Neural cell (in vitro differentiated cells): ENCODE measurements at regions not wholly inside any gene's neighbourhood (a gene's known extent, or its start where the extent isn't known, plus 50 kb on each side); places are given as distances from the start of the nearest gene placed in this dataset.

ENCODE experiments used
- H2AFZ ChIP-seq: fragments of 200-600, 300-800 bp; sonication (generic), shearing (Covaris generic); 2 replicates; pipeline ENCODE4 v1.6.0; 2014; ENCODE audit warnings: low read depth, mild to moderate bottlenecking, antibody characterized with exemption, low read length, moderate library complexity
- H3F3A ChIP-seq: fragments of 200-600 bp; shearing (Covaris generic); 2 replicates; pipeline ENCODE4 v1.6.1; 2016; ENCODE audit warnings: mild to moderate bottlenecking, moderate library complexity, mixed read lengths, antibody characterized with exemption, low read length; ENCODE audit not compliant: insufficient read depth, poor library complexity, severe bottlenecking
- H3K27ac ChIP-seq: fragments of 200-600, 300-800 bp; sonication (generic), shearing (Covaris generic); 2 replicates; pipeline ENCODE4 v1.5.1; 2014; ENCODE audit warnings: mild to moderate bottlenecking, low read length, moderate library complexity
- H3K27me3 ChIP-seq: fragments of 300-800, 200-600 bp; sonication (generic), shearing (Covaris generic); 2 replicates; pipeline ENCODE4 v1.6.0; 2014; ENCODE audit warnings: mild to moderate bottlenecking, low read depth, low read length, moderate library complexity; ENCODE audit not compliant: insufficient read depth
- H3K36me3 ChIP-seq: fragments of 300-800, 200-600 bp; sonication (generic), shearing (Covaris generic); 2 replicates; pipeline ENCODE4 v1.5.1; 2014; ENCODE audit warnings: mild to moderate bottlenecking, antibody characterized with exemption, low read length, moderate library complexity; ENCODE audit not compliant: insufficient read depth
- H3K4me2 ChIP-seq: fragments of 300-800, 200-600 bp; sonication (generic), shearing (Covaris generic); 2 replicates; pipeline ENCODE4 v1.6.0; 2014; ENCODE audit warnings: mild to moderate bottlenecking, low read length
- H3K4me3 ChIP-seq: fragments of 300-800, 200-600 bp; sonication (generic), shearing (Covaris generic); 2 replicates; pipeline ENCODE4 v1.5.1; 2014; ENCODE audit warnings: mild to moderate bottlenecking, low read length, moderate library complexity
- H3K79me2 ChIP-seq: fragments of 200-600 bp; shearing (Covaris generic); replicated peaks from 2 replicates; pipeline ENCODE4 v1.6.0; 2014; ENCODE audit warnings: mild to moderate bottlenecking, low read length, moderate library complexity; ENCODE audit not compliant: insufficient read depth
- H3K9ac ChIP-seq: fragments of 300-800, 200-600 bp; sonication (generic), shearing (Covaris generic); 2 replicates; pipeline ENCODE4 v1.6.1; 2016; ENCODE audit warnings: mild to moderate bottlenecking, low read length, mixed read lengths
- H3K9me2 ChIP-seq: fragments of 200-600 bp; shearing (Covaris generic); 2 replicates; pipeline ENCODE4 v1.6.1; 2016; ENCODE audit warnings: mild to moderate bottlenecking, low read length, mixed read lengths; ENCODE audit not compliant: insufficient read depth
- H3K9me3 ChIP-seq: fragments of 200-600, 300-800 bp; sonication (generic), shearing (Covaris generic); 2 replicates; pipeline ENCODE4 v1.6.1; 2016; ENCODE audit warnings: mild to moderate bottlenecking, mixed run types, low read length, moderate library complexity, mixed read lengths
- H4K20me1 ChIP-seq: fragments of 200-600 bp; shearing (Covaris generic); 2 replicates; pipeline ENCODE4 v1.6.1; 2016; ENCODE audit warnings: mild to moderate bottlenecking, mixed run types; ENCODE audit not compliant: insufficient read depth
- EP300 ChIP-seq: fragments of 450-650 bp; conservative IDR thresholded peaks from 2 replicates; pipeline ENCODE4 v1.6.1; 2014; ENCODE audit warnings: antibody characterized with exemption, mild to moderate bottlenecking, moderate library complexity; ENCODE audit not compliant: poor library complexity, severe bottlenecking
- EZH2 ChIP-seq: fragments of 200-600, 300-800 bp; shearing (Covaris generic), sonication (generic); IDR thresholded peaks from 2 replicates; pipeline ENCODE4 v1.6.1; 2014; ENCODE audit warnings: antibody characterized with exemption, low read length, borderline replicate concordance, mild to moderate bottlenecking; ENCODE audit not compliant: insufficient read depth, poor library complexity, severe bottlenecking
- MXI1 ChIP-seq: fragments of 450-650 bp; conservative IDR thresholded peaks from 2 replicates; pipeline ENCODE4 v1.6.1; 2014; ENCODE audit warnings: antibody characterized with exemption, mild to moderate bottlenecking; ENCODE audit not compliant: poor library complexity, severe bottlenecking
- POLR2AphosphoS5 ChIP-seq: IDR thresholded peaks from 2 replicates; pipeline ENCODE4 v1.6.1; 2012
- RAD21 ChIP-seq: fragments of 450-650 bp; conservative IDR thresholded peaks from 2 replicates; pipeline ENCODE4 v1.6.1; 2014; ENCODE audit warnings: antibody characterized with exemption, mild to moderate bottlenecking, moderate library complexity
- SMC3 ChIP-seq: fragments of 450-650 bp; conservative IDR thresholded peaks from 2 replicates; pipeline ENCODE4 v1.6.1; 2014; ENCODE audit warnings: antibody characterized with exemption, mild to moderate bottlenecking, moderate library complexity; ENCODE audit not compliant: poor library complexity
- TAF1 ChIP-seq: IDR thresholded peaks from 2 replicates; pipeline ENCODE4 v1.6.1; 2012; ENCODE audit warnings: low read depth
- TF ChIP-seq, protein P1 (sequence below): fragments of 450-650 bp; IDR thresholded peaks from 2 replicates; pipeline ENCODE4 v1.5.1; 2014; ENCODE audit warnings: antibody characterized with exemption, mild to moderate bottlenecking, moderate library complexity; ENCODE audit not compliant: poor library complexity, severe bottlenecking
- TF ChIP-seq, protein P2 (sequence below): IDR thresholded peaks from 2 replicates; pipeline ENCODE4 v1.6.1; 2012; ENCODE audit warnings: borderline replicate concordance

DNA sequence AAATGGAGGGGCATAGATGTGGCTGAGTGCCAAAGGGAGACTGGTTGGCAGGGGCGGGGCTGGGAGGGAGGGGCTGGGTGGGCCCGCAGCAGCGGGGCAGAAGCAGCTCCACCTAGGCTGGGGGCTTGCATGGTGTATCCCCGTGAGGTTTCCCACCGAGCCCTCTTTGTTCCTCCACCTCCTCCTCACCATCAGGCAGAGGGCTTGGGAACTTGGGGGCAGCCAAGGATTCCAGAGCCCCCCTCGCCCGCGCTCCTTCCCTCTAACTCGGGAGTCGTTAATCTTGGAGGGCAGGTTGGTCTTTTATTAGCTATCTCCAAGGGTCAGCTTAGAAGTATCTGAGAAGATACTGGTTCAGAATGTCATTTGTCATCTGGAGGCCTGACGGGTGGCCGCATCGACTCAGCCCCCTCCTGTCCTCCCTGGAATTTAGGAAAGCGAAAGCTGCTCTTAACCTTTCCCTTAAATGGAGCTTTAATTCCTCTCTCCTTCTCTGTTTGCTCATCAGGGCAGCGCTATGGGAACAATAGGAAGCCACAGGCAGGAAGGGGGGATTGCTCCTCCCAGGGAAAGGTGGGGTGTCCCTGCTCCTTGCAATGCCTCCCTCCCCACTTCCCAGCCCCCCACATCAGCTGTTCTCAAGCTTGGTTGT is 274.3 kb upstream of the XYLT1 start:
- H3K27me3 ChIP-seq: no peaks in the 10 kb centered on the region
- no peak overlapping the region for H3K9ac ChIP-seq
- no peaks in the 10 kb centered on the region for H4K20me1 ChIP-seq
- no peaks in the 10 kb centered on the region for H3K79me2 ChIP-seq
- no peak overlapping the region for H3K4me2 ChIP-seq
- H3K36me3 ChIP-seq: no peaks in the 10 kb centered on the region
- no peak overlapping the region for H2AFZ ChIP-seq
- no peak overlapping the region for H3K27ac ChIP-seq
- TF ChIP-seq EZH2: no peak
- H3F3A ChIP-seq: no peaks in the 10 kb centered on the region
- H3K4me3 ChIP-seq: no peak overlapping the region
- no peaks in the 10 kb centered on the region for H3K9me3 ChIP-seq
- H3K9me2 ChIP-seq: no peaks in the 10 kb centered on the region

DNA sequence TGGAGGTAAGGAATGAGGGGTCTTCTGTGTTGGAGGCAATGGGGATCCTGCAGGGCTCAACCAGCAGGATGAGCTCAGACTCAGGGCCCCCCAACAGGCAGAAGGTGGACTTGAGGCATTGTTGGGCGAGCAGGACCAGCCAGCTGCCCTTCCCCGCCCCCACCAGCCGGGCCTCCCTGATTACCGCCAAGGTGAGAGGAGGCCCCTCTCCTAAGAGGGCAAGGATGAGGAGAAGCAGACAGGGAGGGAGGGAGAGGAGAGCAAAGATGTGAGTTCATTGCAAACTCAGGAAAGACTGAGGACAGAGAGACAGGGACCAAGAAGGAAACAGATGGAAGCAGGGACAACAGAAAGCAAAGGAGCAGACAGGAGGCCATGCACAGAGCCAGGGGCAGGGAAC is 272.8 kb upstream of the XYLT1 start:
- Histone ChIP-seq H3F3A (no peaks in the 10 kb centered on the region), H3K36me3 (no peaks in the 10 kb centered on the region), H2AFZ (no peak overlapping the region), H3K27me3 (no peaks in the 10 kb centered on the region), H4K20me1 (no peaks in the 10 kb centered on the region), H3K9me2 (no peaks in the 10 kb centered on the region), H3K9ac (no peak overlapping the region), H3K4me2 (no peak overlapping the region), H3K9me3 (no peaks in the 10 kb centered on the region), H3K79me2 (no peaks in the 10 kb centered on the region), H3K4me3 (no peak overlapping the region), H3K27ac (no peak overlapping the region)
- TF ChIP-seq SMC3 (no peak), EZH2 (no peak), EP300 (no peak), TAF1 (no peak), POLR2AphosphoS5 (no peak), MXI1 (no peak), RAD21 (no peak)
- TF ChIP-seq, protein P1, sequence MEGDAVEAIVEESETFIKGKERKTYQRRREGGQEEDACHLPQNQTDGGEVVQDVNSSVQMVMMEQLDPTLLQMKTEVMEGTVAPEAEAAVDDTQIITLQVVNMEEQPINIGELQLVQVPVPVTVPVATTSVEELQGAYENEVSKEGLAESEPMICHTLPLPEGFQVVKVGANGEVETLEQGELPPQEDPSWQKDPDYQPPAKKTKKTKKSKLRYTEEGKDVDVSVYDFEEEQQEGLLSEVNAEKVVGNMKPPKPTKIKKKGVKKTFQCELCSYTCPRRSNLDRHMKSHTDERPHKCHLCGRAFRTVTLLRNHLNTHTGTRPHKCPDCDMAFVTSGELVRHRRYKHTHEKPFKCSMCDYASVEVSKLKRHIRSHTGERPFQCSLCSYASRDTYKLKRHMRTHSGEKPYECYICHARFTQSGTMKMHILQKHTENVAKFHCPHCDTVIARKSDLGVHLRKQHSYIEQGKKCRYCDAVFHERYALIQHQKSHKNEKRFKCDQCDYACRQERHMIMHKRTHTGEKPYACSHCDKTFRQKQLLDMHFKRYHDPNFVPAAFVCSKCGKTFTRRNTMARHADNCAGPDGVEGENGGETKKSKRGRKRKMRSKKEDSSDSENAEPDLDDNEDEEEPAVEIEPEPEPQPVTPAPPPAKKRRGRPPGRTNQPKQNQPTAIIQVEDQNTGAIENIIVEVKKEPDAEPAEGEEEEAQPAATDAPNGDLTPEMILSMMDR: no peak
- TF ChIP-seq, protein P2, sequence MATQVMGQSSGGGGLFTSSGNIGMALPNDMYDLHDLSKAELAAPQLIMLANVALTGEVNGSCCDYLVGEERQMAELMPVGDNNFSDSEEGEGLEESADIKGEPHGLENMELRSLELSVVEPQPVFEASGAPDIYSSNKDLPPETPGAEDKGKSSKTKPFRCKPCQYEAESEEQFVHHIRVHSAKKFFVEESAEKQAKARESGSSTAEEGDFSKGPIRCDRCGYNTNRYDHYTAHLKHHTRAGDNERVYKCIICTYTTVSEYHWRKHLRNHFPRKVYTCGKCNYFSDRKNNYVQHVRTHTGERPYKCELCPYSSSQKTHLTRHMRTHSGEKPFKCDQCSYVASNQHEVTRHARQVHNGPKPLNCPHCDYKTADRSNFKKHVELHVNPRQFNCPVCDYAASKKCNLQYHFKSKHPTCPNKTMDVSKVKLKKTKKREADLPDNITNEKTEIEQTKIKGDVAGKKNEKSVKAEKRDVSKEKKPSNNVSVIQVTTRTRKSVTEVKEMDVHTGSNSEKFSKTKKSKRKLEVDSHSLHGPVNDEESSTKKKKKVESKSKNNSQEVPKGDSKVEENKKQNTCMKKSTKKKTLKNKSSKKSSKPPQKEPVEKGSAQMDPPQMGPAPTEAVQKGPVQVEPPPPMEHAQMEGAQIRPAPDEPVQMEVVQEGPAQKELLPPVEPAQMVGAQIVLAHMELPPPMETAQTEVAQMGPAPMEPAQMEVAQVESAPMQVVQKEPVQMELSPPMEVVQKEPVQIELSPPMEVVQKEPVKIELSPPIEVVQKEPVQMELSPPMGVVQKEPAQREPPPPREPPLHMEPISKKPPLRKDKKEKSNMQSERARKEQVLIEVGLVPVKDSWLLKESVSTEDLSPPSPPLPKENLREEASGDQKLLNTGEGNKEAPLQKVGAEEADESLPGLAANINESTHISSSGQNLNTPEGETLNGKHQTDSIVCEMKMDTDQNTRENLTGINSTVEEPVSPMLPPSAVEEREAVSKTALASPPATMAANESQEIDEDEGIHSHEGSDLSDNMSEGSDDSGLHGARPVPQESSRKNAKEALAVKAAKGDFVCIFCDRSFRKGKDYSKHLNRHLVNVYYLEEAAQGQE: no peak
